Naive thymus-derived CD8-positive, alpha-beta T cell (primary cell): ENCODE measurements at regions not wholly inside any gene's neighbourhood (a gene's known extent, or its start where the extent isn't known, plus 50 kb on each side); places are given as distances from the start of the nearest gene placed in this dataset.

ENCODE experiments used
- ATAC-seq, 2 donors: fragments of 150-1000 bp; cut with Tn5 transposase in 1 of 2; sonication (Bioruptor Pico), chemical (Tn5 transposase) in 1 of 2; 1 replicate in 1 of 2; 2 replicates in 1 of 2; pipeline ENCODE4 v1.10.0; 2021; ENCODE audit warnings: mild to moderate bottlenecking in 2 of 2, moderate library complexity in 2 of 2
- POLR2A ChIA-PET: fragments of 350-600 bp; sonication (Branson Sonifier 250); formaldehyde crosslinking; loops from one replicate; lab custom pipeline; 2021; ENCODE audit warnings: antibody characterized with exemption; lab: Charles Lee
- DNase-seq, 10 donors: peaks; one replicate each; pipeline versions ENCODE4 v3.0.0 to v3.0.0-alpha.2; 2020 to 2022
- H3K27ac Mint-ChIP-seq, 10 donors: one replicate each; pipeline ENCODE4 v1.8.0; 2020 to 2022; ENCODE audit warnings: mild to moderate bottlenecking in 10 of 10, mixed read lengths in 10 of 10, moderate library complexity in 4 of 10, inconsistent platforms in 1 of 10
- H3K27me3 Mint-ChIP-seq, 5 donors: one replicate each; pipeline ENCODE4 v1.8.0; 2021 to 2022; ENCODE audit warnings: mixed read lengths in 5 of 5
- H3K36me3 Mint-ChIP-seq, 3 donors: one replicate each; pipeline ENCODE4 v1.8.0; 2020 to 2022; ENCODE audit warnings: mixed read lengths in 3 of 3, mild to moderate bottlenecking in 2 of 3, inconsistent platforms in 1 of 3
- H3K4me1 Mint-ChIP-seq, 4 donors: one replicate each; pipeline ENCODE4 v1.8.0; 2021 to 2022; ENCODE audit warnings: mixed read lengths in 4 of 4
- H3K4me3 Mint-ChIP-seq, 10 donors: one replicate each; pipeline ENCODE4 v1.8.0; 2020 to 2022; ENCODE audit warnings: mild to moderate bottlenecking in 10 of 10, mixed read lengths in 10 of 10, moderate library complexity in 6 of 10, inconsistent platforms in 1 of 10
- H3K9me3 Mint-ChIP-seq, 9 donors: one replicate each; pipeline ENCODE4 v1.8.0; 2020 to 2022; ENCODE audit warnings: mixed read lengths in 9 of 9, mild to moderate bottlenecking in 3 of 9, inconsistent platforms in 1 of 9, moderate library complexity in 1 of 9

- POLR2A ChIA-PET, result no interaction called here
- Mint-ChIP-seq H3K4me1 (peaks cover 0 to 7% (median 2%) of the 10 kb centered on the region in 4 donors), H3K9me3 (no peaks in the 10 kb centered on the region), H3K4me3 (no peak overlapping the region), H3K27ac (no peak overlapping the region), H3K36me3 (no peaks in the 10 kb centered on the region), H3K27me3 (peaks cover 12 to 33% (median 30%) of the 10 kb centered on the region in 5 donors)
- no peak for ATAC-seq
- DNase-seq, result no peak
Measured at GRCh38 chr15:77717333-77717990, 84.8 kb upstream of the LINGO1 start.

DNA sequence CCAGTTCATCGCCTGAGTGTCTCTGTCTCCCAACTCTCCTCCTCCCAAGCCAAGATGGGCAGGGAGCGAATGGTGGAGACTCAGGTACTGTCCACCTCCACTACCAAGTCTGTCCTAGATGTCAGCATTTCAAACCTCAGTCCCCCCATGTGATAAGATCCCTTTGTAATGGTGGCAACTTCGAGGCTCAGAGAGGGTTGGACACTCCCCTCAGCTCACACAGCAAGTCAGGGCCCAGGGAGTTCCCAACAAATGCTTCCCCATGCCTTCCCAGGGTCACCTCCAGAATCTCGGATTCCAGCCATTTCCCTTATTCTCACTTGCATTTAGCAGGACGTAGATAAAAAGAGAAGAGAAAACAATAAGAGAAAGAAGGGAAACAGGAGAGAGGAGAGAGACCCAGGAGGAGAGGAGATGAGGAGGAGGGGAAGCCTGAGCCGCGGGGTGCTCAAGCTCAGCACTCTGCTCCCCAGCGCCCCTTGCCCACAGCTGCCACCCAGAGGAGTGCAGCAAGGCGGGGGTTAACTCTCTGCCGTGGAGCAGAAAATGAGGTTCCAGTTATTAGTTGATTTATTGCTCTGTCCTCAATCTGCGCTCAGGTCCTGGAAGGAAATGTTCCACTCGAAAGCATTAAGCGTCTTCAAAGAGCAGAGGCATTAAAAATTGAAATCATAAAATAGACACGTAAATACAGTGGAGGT, 84.1 kb upstream of the LINGO1 start:
- no peaks in the 10 kb centered on the region for H3K9me3 Mint-ChIP-seq
- H3K27ac Mint-ChIP-seq, result no peak overlapping the region
- POLR2A ChIA-PET, result no interaction called here
- no peak for ATAC-seq
- H3K4me3 Mint-ChIP-seq, result no peak overlapping the region
- peaks cover 10 to 33% (median 28%) of the 10 kb centered on the region in 5 donors for H3K27me3 Mint-ChIP-seq
- no peaks in the 10 kb centered on the region for H3K36me3 Mint-ChIP-seq
- peaks cover 0 to 7% (median 2%) of the 10 kb centered on the region in 4 donors for H3K4me1 Mint-ChIP-seq
- no peak for DNase-seq

DNA sequence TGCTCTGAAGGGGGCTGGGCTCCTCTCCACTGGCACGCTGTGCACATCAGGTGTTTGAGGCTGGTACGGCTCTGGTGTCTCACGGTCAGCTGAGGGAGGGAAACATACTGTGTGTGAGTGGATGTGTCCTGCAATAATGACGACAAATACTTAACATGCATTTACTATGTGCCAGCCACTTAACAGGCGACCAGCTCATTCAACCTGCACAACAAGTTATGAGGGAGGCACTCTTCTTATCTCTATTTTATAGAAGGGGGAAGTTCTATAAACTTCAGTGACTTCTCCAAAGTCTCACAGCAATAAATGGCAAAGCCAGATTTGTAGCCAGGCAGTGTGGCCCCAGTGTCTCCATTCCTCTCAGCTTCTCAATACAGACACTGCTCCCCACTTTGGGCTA, 83.1 kb upstream of the LINGO1 start:
- DNase-seq, result no peak
- POLR2A ChIA-PET, result no interaction called here
- Mint-ChIP-seq H3K4me3 (no peak overlapping the region), H3K4me1 (peaks cover 0 to 7% (median 2%) of the 10 kb centered on the region in 4 donors), H3K27ac (no peak overlapping the region), H3K9me3 (no peaks in the 10 kb centered on the region), H3K27me3 (peaks cover 10 to 33% (median 26%) of the 10 kb centered on the region in 5 donors), H3K36me3 (no peaks in the 10 kb centered on the region)
- no peak for ATAC-seq

DNA sequence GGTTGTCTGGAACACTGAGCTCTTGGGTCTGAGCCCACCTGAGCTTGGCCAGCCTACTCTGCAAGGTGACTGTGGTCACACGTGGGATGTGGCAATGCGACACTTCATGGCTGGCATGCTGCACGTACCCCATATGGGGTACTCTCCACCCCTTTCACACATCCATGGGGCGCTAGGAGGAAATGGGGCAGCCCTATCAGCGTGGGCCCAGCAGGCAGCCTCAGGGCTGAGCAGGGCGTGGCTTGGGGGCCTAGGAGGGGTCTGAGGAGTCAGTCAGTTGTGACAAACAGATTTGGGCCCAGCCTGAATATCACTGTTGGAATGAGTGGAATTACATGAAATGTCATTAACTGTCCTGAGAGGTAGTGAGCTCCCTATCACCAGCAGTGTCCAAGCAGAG, 82.3 kb upstream of the LINGO1 start:
- Mint-ChIP-seq H3K9me3 (no peaks in the 10 kb centered on the region), H3K4me1 (peaks cover 0 to 7% (median 2%) of the 10 kb centered on the region in 4 donors), H3K27me3 (peaks cover 10 to 33% (median 26%) of the 10 kb centered on the region in 5 donors), H3K4me3 (no peak overlapping the region), H3K36me3 (no peaks in the 10 kb centered on the region), H3K27ac (no peak overlapping the region)
- no peak for DNase-seq
- no peak for ATAC-seq
- POLR2A ChIA-PET, result no interaction called here

- H3K27me3 Mint-ChIP-seq, result peaks cover 8 to 33% (median 26%) of the 10 kb centered on the region in 5 donors
- H3K36me3 Mint-ChIP-seq, result no peaks in the 10 kb centered on the region
- H3K9me3 Mint-ChIP-seq, result no peaks in the 10 kb centered on the region
- H3K27ac Mint-ChIP-seq, result no peak overlapping the region
- DNase-seq (no peak), ATAC-seq (no peak)
- POLR2A ChIA-PET, result no interaction called here
- H3K4me3 Mint-ChIP-seq, result no peak overlapping the region
- peaks cover 0 to 7% (median 2%) of the 10 kb centered on the region in 4 donors for H3K4me1 Mint-ChIP-seq
Measured at GRCh38 chr15:77714555-77714954, 81.8 kb upstream of the LINGO1 start.

DNA sequence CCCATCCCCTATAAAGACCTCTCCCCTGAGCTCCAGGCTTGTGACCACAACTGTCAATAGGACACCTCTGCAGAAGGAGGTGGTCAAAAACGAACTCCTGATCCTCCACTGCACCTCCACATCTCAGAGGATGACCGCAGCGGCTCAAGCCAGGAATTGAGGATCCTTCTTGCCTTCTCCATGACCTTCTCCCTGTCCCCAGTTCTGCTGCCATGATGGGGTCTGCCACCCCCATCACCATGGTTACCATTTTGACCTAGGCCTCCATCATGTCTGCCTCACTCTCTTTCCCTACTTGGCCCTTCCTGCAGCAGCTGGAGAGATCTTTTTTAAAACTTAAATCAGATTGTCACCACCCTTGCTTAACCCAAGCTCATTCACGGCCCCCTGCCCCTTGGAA, 81.3 kb upstream of the LINGO1 start:
- DNase-seq, result no peak
- POLR2A ChIA-PET, result no interaction called here
- no peaks in the 10 kb centered on the region for H3K9me3 Mint-ChIP-seq
- no peaks in the 10 kb centered on the region for H3K36me3 Mint-ChIP-seq
- H3K4me3 Mint-ChIP-seq, result no peak overlapping the region
- peak overlapping the region in 1 of 10 donors; percentile 77 for H3K27ac Mint-ChIP-seq
- H3K4me1 Mint-ChIP-seq, result peaks cover 0 to 7% (median 2%) of the 10 kb centered on the region in 4 donors
- ATAC-seq, result no peak
- peaks cover 8 to 33% (median 24%) of the 10 kb centered on the region in 5 donors for H3K27me3 Mint-ChIP-seq

- Mint-ChIP-seq H3K27me3 (peaks cover 8 to 35% (median 24%) of the 10 kb centered on the region in 5 donors), H3K4me1 (peaks cover 0 to 7% (median 2%) of the 10 kb centered on the region in 4 donors), H3K27ac (no peak overlapping the region), H3K9me3 (no peaks in the 10 kb centered on the region), H3K36me3 (no peaks in the 10 kb centered on the region), H3K4me3 (no peak overlapping the region)
- POLR2A ChIA-PET, result no interaction called here
- DNase-seq (no peak), ATAC-seq (no peak)
Measured at GRCh38 chr15:77713281-77713680, 80.6 kb upstream of the LINGO1 start.

DNA sequence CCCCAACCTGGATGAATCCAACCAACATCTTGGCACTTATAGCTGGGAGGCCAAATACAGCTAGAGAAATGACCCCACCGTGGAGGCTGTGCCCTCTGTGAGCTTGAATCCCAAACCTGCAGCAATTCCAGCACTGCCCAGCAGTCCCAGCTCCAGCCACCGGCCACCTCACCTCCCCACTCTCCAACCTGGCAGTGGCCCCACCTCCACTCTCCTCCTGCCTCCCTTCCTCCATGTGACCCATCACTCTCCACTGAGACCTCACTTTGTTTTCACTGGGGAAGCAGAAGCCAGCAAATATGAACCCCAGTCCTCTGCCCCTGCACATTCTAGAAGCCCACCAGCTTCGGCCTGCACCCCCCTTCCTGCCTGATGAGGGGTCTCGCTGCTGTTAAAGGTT, 79.7 kb upstream of the LINGO1 start:
- POLR2A ChIA-PET, result no interaction called here
- Mint-ChIP-seq H3K27me3 (peaks cover 10 to 43% (median 26%) of the 10 kb centered on the region in 5 donors), H3K27ac (no peak overlapping the region), H3K36me3 (no peaks in the 10 kb centered on the region), H3K9me3 (no peaks in the 10 kb centered on the region), H3K4me3 (no peak overlapping the region), H3K4me1 (peaks cover 0 to 7% (median 2%) of the 10 kb centered on the region in 4 donors)
- ATAC-seq (no peak), DNase-seq (no peak)

- Mint-ChIP-seq H3K4me3 (no peak overlapping the region), H3K36me3 (no peaks in the 10 kb centered on the region), H3K4me1 (peaks cover 0 to 2% (median 0%) of the 10 kb centered on the region in 4 donors), H3K27ac (no peak overlapping the region), H3K9me3 (no peaks in the 10 kb centered on the region), H3K27me3 (peaks cover 13 to 42% (median 20%) of the 10 kb centered on the region in 5 donors)
- POLR2A ChIA-PET, result no interaction called here
- DNase-seq (no peak), ATAC-seq (no peak)
Measured at GRCh38 chr15:77710637-77711036, 77.9 kb upstream of the LINGO1 start.

- ATAC-seq, result no peak
- H3K4me1 Mint-ChIP-seq, result peaks cover 0 to 2% (median 0%) of the 10 kb centered on the region in 4 donors
- peaks cover 12 to 42% (median 16%) of the 10 kb centered on the region in 5 donors for H3K27me3 Mint-ChIP-seq
- H3K27ac Mint-ChIP-seq, result no peak overlapping the region
- H3K9me3 Mint-ChIP-seq, result no peaks in the 10 kb centered on the region
- POLR2A ChIA-PET, result no interaction called here
- H3K36me3 Mint-ChIP-seq, result no peaks in the 10 kb centered on the region
- H3K4me3 Mint-ChIP-seq, result no peak overlapping the region
- no peak for DNase-seq
Measured at GRCh38 chr15:77710206-77710605, 77.5 kb upstream of the LINGO1 start.

- Mint-ChIP-seq H3K27ac (no peak overlapping the region), H3K36me3 (no peaks in the 10 kb centered on the region), H3K4me3 (no peak overlapping the region), H3K9me3 (no peaks in the 10 kb centered on the region), H3K27me3 (peaks cover 8 to 41% (median 11%) of the 10 kb centered on the region in 5 donors), H3K4me1 (peaks cover 0 to 2% (median 0%) of the 10 kb centered on the region in 4 donors)
- no peak for DNase-seq
- no peak for ATAC-seq
- POLR2A ChIA-PET, result no interaction called here
Measured at GRCh38 chr15:77709135-77709886, 76.6 kb upstream of the LINGO1 start.

- no peaks in the 10 kb centered on the region for H3K36me3 Mint-ChIP-seq
- POLR2A ChIA-PET, result no interaction called here
- H3K27me3 Mint-ChIP-seq, result peaks cover 5 to 42% (median 11%) of the 10 kb centered on the region in 5 donors
- no peak overlapping the region for H3K27ac Mint-ChIP-seq
- no peak for ATAC-seq
- no peak overlapping the region for H3K4me3 Mint-ChIP-seq
- no peak for DNase-seq
- peaks cover 0 to 2% (median 0%) of the 10 kb centered on the region in 4 donors for H3K4me1 Mint-ChIP-seq
- peaks cover 0 to 8% (median 0%) of the 10 kb centered on the region in 9 donors for H3K9me3 Mint-ChIP-seq
Measured at GRCh38 chr15:77706482-77707244, 74.0 kb upstream of the LINGO1 start.
